CD4-positive, alpha-beta T cell treated with Interferon gamma for 1 hour (primary cell): ENCODE measurements at regions not wholly inside any gene's neighbourhood (a gene's known extent, or its start where the extent isn't known, plus 50 kb on each side); places are given as distances from the start of the nearest gene placed in this dataset.
A peak's percentile ranks its signal among the peaks of the same experiment; 100 is the strongest.

Source experiments
- DNase-seq: peaks from one replicate; pipeline ENCODE4 v3.0.0-alpha.2; 2020

- no peak for DNase-seq
Measured at GRCh38 chrX:39456894-39457604, 640.7 kb downstream of the BCOR start.

- DNase-seq, result no peak
Measured at GRCh38 chrX:39458779-39459178, 639.0 kb downstream of the BCOR start.

GRCh38 chrX:39459204-39459603, 638.6 kb downstream of the BCOR start:
- no peak for DNase-seq

GRCh38 chrX:39459952-39460351, 637.8 kb downstream of the BCOR start:
- no peak for DNase-seq

- DNase-seq, result no peak
Measured at GRCh38 chrX:39460499-39460898, 637.3 kb downstream of the BCOR start.

- no peak for DNase-seq
Measured at GRCh38 chrX:39462835-39463234, 634.9 kb downstream of the BCOR start.

GRCh38 chrX:39464253-39464652, 633.5 kb downstream of the BCOR start:
- no peak for DNase-seq

- no peak for DNase-seq
Measured at GRCh38 chrX:39465467-39465866, 632.3 kb downstream of the BCOR start.

GRCh38 chrX:39465906-39466305, 631.9 kb downstream of the BCOR start:
- no peak for DNase-seq

- no peak for DNase-seq
Measured at GRCh38 chrX:39469126-39469525, 628.6 kb downstream of the BCOR start.

GRCh38 chrX:39470588-39471407, 627.0 kb downstream of the BCOR start:
- DNase-seq, result no peak

GRCh38 chrX:39472161-39472560, 625.6 kb downstream of the BCOR start:
- DNase-seq, result no peak

- DNase-seq, result no peak
Measured at GRCh38 chrX:39473812-39474211, 623.9 kb downstream of the BCOR start.

- DNase-seq, result no peak
Measured at GRCh38 chrX:39475372-39475771, 622.4 kb downstream of the BCOR start.

- DNase-seq, result no peak
Measured at GRCh38 chrX:39476604-39477021, 621.1 kb downstream of the BCOR start.

GRCh38 chrX:39477031-39477761, 620.6 kb downstream of the BCOR start:
- DNase-seq, result no peak

GRCh38 chrX:39477762-39478120, 620.0 kb downstream of the BCOR start:
- peak; percentile 68 for DNase-seq

- no peak for DNase-seq
Measured at GRCh38 chrX:39479856-39480255, 617.9 kb downstream of the BCOR start.

GRCh38 chrX:39480963-39481362, 616.8 kb downstream of the BCOR start:
- DNase-seq, result no peak

GRCh38 chrX:39481621-39482020, 616.1 kb downstream of the BCOR start:
- no peak for DNase-seq

GRCh38 chrX:39484159-39485068, 613.3 kb downstream of the BCOR start:
- no peak for DNase-seq

- no peak for DNase-seq
Measured at GRCh38 chrX:39487166-39487968, 610.4 kb downstream of the BCOR start.
